B cell (primary cell): ENCODE measurements at regions not wholly inside any gene's neighbourhood (a gene's known extent, or its start where the extent isn't known, plus 50 kb on each side); places are given as distances from the start of the nearest gene placed in this dataset.

ENCODE experiments used
- ATAC-seq: fragments of 200-7000 bp; cut with Tn5 transposase; one replicate; pipeline ENCODE4 v1.10.0; 2021; ENCODE audit warnings: low read depth, mild to moderate bottlenecking, moderate number of reproducible peaks, moderate library complexity
- CTCF ChIA-PET: fragments of 350-600 bp; sonication (Branson Sonifier 250); formaldehyde crosslinking; loops from one replicate; lab custom pipeline; 2021; ENCODE audit warnings: antibody characterized with exemption, inconsistent platforms; lab: Charles Lee
- POLR2A ChIA-PET: fragments of 350-600 bp; sonication (Branson Sonifier 250); formaldehyde crosslinking; loops from one replicate; lab custom pipeline; 2021; ENCODE audit warnings: antibody characterized with exemption; lab: Charles Lee
- DNase-seq: peaks from one replicate; pipeline ENCODE4 v3.0.0; 2013
- H2AFZ ChIP-seq: 2 replicates; pipeline ENCODE4 v1.6.1; 2012; ENCODE audit warnings: mild to moderate bottlenecking, low read depth, low read length; ENCODE audit not compliant: insufficient read depth, poor library complexity, severe bottlenecking
- H3K27ac ChIP-seq, 2 donors: 1 replicate in 1 of 2; 2 replicates in 1 of 2; pipeline ENCODE4 v1.5.1; 2012 to 2013; ENCODE audit warnings: low read length in 2 of 2, mild to moderate bottlenecking in 2 of 2, moderate library complexity in 1 of 2
- H3K27me3 ChIP-seq, 4 experiments: fragments of 200-600 bp in 1 of 4; sonication (generic) in 1 of 4; replicated peaks in 1 of 4; 1 replicate in 2 of 4; 2 replicates in 2 of 4; pipeline versions ENCODE4 v1.6.1 to v1.7.0; 2013 to 2016; ENCODE audit warnings: low read length in 3 of 4, mild to moderate bottlenecking in 2 of 4, mixed read lengths in 1 of 4, moderate library complexity in 1 of 4; ENCODE audit not compliant: insufficient read depth in 4 of 4, control insufficient read depth in 3 of 4; ENCODE audit errors: control extremely low read depth in 1 of 4
- H3K36me3 ChIP-seq, 2 experiments: replicated peaks in 1 of 2; 1 replicate in 1 of 2; 2 replicates in 1 of 2; pipeline versions ENCODE4 v1.6.1 to v1.7.1; 2013; ENCODE audit warnings: low read length in 1 of 2; ENCODE audit not compliant: insufficient read depth in 2 of 2, control insufficient read depth in 1 of 2; ENCODE audit errors: control extremely low read depth in 1 of 2, extremely low read depth in 1 of 2
- H3K4me1 ChIP-seq, 2 donors: fragments of 200-600 bp in 1 of 2; sonication (generic) in 1 of 2; 1 replicate in 1 of 2; 2 replicates in 1 of 2; pipeline versions ENCODE4 v1.5.1 to v1.6.1; 2013 to 2017; ENCODE audit warnings: low read length in 2 of 2; ENCODE audit not compliant: control insufficient read depth in 2 of 2, insufficient read depth in 2 of 2
- H3K4me2 ChIP-seq: replicated peaks from 2 replicates; pipeline ENCODE3; 2012; ENCODE audit warnings: mild to moderate bottlenecking, low read depth, low read length; ENCODE audit not compliant: poor library complexity, severe bottlenecking
- H3K4me3 ChIP-seq, 5 experiments: fragments of 200-600 bp in 1 of 5; sonication (generic) in 1 of 5; 1 replicate in 3 of 5; 2 replicates in 2 of 5; pipeline versions ENCODE4 v1.5.1 to v1.7.0; 2011 to 2016; ENCODE audit warnings: low read length in 4 of 5, mild to moderate bottlenecking in 4 of 5, low read depth in 2 of 5, control low read depth in 1 of 5, moderate library complexity in 1 of 5; ENCODE audit not compliant: insufficient read depth in 1 of 5; ENCODE audit errors: control extremely low read depth in 1 of 5, extremely low read depth in 1 of 5
- H3K79me2 ChIP-seq: fragments of 200-600 bp; sonication (generic); one replicate; pipeline ENCODE4 v1.6.0; 2016; ENCODE audit warnings: low read length; ENCODE audit not compliant: control insufficient read depth, insufficient read depth
- H3K9ac ChIP-seq: fragments of 200-600 bp; sonication (generic); 2 replicates; pipeline ENCODE4 v1.6.1; 2017; ENCODE audit warnings: mild to moderate bottlenecking, low read length, moderate library complexity
- H3K9me3 ChIP-seq, 3 donors: one replicate each; pipeline versions ENCODE4 v1.6.1 to v1.7.1; 2013; ENCODE audit warnings: low read length in 2 of 3; ENCODE audit not compliant: control insufficient read depth in 2 of 3, insufficient read depth in 1 of 3; ENCODE audit errors: control extremely low read depth in 1 of 3
- H4K20me1 ChIP-seq: 2 replicates; pipeline ENCODE4 v1.6.0; 2012; ENCODE audit warnings: mild to moderate bottlenecking, low read length; ENCODE audit not compliant: insufficient read depth, control insufficient read depth, poor library complexity, severe bottlenecking
- H3K27ac Mint-ChIP-seq: one replicate; pipeline ENCODE4 v1.8.0; 2021; ENCODE audit warnings: mixed read lengths
- H3K27me3 Mint-ChIP-seq: one replicate; pipeline ENCODE4 v1.8.0; 2021; ENCODE audit warnings: mixed read lengths
- H3K4me1 Mint-ChIP-seq: one replicate; pipeline ENCODE4 v1.8.0; 2021; ENCODE audit warnings: mixed read lengths
- H3K4me3 Mint-ChIP-seq: one replicate; pipeline ENCODE4 v1.8.0; 2021; ENCODE audit warnings: mixed read lengths
- H3K9me3 Mint-ChIP-seq: one replicate; pipeline ENCODE4 v1.8.0; 2022; ENCODE audit warnings: mixed read lengths; ENCODE audit not compliant: insufficient read depth
- EZH2 ChIP-seq: IDR thresholded peaks from 2 replicates; pipeline ENCODE4 v1.6.1; 2012; ENCODE audit warnings: borderline replicate concordance, low read depth, mild to moderate bottlenecking, moderate library complexity, low read length; ENCODE audit not compliant: insufficient read depth, poor library complexity, severe bottlenecking
- WGBS: methylation state at CpG from one replicate; pipeline ENCODE4 v1.1.5; 2013; ENCODE audit warnings: missing lambda C conversion rate; ENCODE audit not compliant: insufficient coverage; 5-methylcytosine and 5-hydroxymethylcytosine counted together
- intact Hi-C: fragments of 100-400 bp; cut with micrococcal nuclease; formaldehyde crosslinking; loops from one replicate; pipeline ENCODE4 v1.10.0; 2022
- TF ChIP-seq, protein P1 (sequence below): fragments of 200-600 bp; IDR thresholded peaks from one replicate; pipeline ENCODE4 v1.8.0; 2022; ENCODE audit warnings: antibody characterized with exemption, mild to moderate bottlenecking

DNA sequence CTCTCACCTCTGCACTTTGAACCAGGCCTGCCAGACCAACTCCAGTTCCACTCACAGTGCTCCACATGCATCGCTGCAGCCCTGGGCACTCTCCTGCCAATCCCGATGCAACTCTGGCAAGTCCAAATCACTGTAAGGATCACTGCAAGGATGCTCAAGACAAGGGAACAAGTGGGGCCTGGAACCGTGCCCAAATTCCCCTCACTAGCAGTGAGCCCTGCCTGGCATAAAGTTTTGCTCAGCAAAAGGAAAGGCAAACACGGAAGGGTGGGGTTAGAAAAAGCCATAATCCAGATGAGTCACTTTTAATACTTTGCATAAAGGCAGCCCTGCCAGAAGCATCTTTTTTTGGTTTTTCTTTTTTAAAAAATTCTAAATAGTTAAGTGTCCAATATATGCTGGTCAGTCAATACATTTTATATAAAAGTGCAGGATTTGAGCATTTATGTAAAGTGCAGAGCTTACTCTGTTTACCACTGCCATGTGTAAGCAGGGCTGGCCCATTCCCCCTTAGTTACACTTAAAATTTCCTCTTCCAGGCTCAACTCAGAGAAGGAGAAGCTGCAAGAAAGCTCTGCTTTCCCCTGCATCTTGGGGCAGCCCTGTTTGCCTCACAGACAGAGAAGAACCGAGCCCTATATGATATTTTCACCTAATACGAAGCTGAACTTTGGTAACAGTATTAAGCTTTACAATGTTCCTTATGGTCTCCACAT is 102.2 kb downstream of the CD47 start:
- Histone ChIP-seq H4K20me1 (no peaks in the 10 kb centered on the region), H3K4me1 (peaks cover 4 to 18% of the 10 kb centered on the region in 2 donors), H3K4me3 (peak overlapping the region in 1 of 5 experiments; percentile 6), H3K9me3 (no peaks in the 10 kb centered on the region), H2AFZ (no peak overlapping the region), H3K9ac (no peak overlapping the region), H3K4me2 (no peak overlapping the region), H3K79me2 (no peaks in the 10 kb centered on the region), H3K36me3 (no peaks in the 10 kb centered on the region), H3K27me3 (no peaks in the 10 kb centered on the region), H3K27ac (no peak overlapping the region)
- peaks cover 4% of the 10 kb centered on the region for H3K27me3 Mint-ChIP-seq
- no peak overlapping the region for H3K4me3 Mint-ChIP-seq
- TF ChIP-seq EZH2 = no peak
- TF ChIP-seq, protein P1, sequence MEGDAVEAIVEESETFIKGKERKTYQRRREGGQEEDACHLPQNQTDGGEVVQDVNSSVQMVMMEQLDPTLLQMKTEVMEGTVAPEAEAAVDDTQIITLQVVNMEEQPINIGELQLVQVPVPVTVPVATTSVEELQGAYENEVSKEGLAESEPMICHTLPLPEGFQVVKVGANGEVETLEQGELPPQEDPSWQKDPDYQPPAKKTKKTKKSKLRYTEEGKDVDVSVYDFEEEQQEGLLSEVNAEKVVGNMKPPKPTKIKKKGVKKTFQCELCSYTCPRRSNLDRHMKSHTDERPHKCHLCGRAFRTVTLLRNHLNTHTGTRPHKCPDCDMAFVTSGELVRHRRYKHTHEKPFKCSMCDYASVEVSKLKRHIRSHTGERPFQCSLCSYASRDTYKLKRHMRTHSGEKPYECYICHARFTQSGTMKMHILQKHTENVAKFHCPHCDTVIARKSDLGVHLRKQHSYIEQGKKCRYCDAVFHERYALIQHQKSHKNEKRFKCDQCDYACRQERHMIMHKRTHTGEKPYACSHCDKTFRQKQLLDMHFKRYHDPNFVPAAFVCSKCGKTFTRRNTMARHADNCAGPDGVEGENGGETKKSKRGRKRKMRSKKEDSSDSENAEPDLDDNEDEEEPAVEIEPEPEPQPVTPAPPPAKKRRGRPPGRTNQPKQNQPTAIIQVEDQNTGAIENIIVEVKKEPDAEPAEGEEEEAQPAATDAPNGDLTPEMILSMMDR = no peak
- peaks cover 18% of the 10 kb centered on the region for H3K4me1 Mint-ChIP-seq
- no peaks in the 10 kb centered on the region for H3K9me3 Mint-ChIP-seq
- ATAC-seq (no peak), DNase-seq (no peak)
- CTCF ChIA-PET = no interaction called here
- POLR2A ChIA-PET = no interaction called here
- no peak overlapping the region for H3K27ac Mint-ChIP-seq
- intact Hi-C loops = no loop called here
- WGBS = 60% methylated on average over 4 of the region's 6 CpGs
